ENCODE measurements at regions not wholly inside any gene's neighbourhood (a gene's known extent, or its start where the extent isn't known, plus 50 kb on each side); places are given as distances from the start of the nearest gene placed in this dataset.
A peak's percentile ranks its signal among the peaks of the same experiment; 100 is the strongest.

DNA sequence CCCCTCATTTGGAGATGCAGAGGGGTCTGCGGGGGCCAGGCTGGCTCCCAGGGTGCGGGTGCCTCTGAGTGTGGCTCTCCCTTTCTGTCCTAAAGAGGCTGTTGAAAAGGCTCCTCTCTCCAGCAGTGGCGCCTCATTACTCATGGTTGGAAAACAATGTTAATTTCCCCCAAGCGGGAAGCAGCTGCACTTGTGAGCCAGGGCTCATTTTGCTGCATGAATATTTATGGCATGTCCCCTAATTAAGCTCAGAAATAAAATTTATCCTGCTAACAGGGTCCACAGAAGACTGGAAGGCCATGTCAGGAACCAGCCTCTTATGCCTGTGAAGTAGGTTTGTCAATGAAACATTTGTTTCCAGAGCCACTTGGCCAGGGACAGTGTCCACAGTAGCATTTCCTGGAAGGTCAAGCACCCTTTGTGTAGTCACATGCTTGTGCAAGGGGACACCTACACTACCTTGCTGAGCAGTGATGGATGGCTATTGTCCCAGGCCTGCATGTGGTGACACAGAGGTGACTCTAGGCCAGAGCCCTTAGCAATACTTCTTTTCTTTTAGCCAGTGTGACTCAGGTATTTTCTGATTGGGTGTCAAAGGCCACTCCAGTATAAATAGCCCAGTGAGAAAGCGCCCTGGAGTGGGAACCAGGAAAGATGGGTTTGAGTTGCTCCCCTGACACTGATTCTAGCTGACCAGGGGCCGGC is 259.0 kb downstream of the FOXD2 start:
- Mint-ChIP-seq H3K4me1 (peaks cover 25% of the 10 kb centered on the region), H3K4me3 (no peak overlapping the region), H3K27ac (no peak overlapping the region), H3K27me3 (ENCODE audit: low read depth) (peaks cover 25% of the 10 kb centered on the region), H3K9me3 (no peaks in the 10 kb centered on the region), H3K36me3 (no peaks in the 10 kb centered on the region)
- DNase-seq (ENCODE audit: low spot score in 2 of 2, unreplicated experiment in 2 of 2): no peak
- TF ChIP-seq, protein P1, sequence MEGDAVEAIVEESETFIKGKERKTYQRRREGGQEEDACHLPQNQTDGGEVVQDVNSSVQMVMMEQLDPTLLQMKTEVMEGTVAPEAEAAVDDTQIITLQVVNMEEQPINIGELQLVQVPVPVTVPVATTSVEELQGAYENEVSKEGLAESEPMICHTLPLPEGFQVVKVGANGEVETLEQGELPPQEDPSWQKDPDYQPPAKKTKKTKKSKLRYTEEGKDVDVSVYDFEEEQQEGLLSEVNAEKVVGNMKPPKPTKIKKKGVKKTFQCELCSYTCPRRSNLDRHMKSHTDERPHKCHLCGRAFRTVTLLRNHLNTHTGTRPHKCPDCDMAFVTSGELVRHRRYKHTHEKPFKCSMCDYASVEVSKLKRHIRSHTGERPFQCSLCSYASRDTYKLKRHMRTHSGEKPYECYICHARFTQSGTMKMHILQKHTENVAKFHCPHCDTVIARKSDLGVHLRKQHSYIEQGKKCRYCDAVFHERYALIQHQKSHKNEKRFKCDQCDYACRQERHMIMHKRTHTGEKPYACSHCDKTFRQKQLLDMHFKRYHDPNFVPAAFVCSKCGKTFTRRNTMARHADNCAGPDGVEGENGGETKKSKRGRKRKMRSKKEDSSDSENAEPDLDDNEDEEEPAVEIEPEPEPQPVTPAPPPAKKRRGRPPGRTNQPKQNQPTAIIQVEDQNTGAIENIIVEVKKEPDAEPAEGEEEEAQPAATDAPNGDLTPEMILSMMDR (IDR thresholded peaks at IDR 0.05; ENCODE audit: unreplicated experiment): no peak

DNA sequence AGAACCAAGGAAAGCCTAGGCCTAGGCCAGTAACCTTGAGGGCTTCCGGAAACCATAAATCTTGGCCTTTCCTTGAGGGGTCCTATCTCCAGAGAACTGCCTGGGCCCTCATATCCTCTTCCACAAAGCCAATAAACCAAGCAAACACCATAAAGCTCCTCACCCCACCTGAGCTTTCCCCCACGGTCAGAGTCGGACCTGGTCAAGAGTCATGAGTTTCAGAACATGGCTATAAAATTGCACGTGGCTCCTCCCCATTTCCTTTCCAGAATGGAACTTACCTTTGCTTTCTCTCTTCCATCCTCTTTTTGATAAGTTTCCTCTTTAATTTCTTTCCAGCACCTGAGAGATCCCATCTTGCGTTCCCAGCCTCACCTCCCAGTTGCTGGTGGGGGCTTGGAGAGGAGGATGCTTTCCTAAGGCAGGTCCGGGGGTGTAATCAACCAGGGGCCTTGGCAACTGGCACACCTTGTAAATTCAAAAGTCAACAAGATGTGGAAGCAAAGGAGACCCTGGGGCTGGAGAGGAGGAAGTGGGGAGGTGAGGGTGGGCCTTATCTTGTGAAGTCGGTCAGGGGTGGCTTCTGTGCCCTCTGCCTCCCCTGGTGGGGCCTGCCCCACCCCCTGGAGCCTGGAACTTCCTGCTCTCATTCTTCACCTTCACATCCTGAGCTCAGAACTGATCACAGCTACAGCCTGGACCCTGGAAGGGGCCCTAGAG is 259.9 kb downstream of the FOXD2 start:
- TF ChIP-seq, protein P1 (IDR thresholded peaks at IDR 0.05; ENCODE audit: unreplicated experiment): no peak
- peaks cover 26% of the 10 kb centered on the region for H3K27me3 Mint-ChIP-seq (ENCODE audit: low read depth)
- H3K4me3 Mint-ChIP-seq: no peak overlapping the region
- H3K4me1 Mint-ChIP-seq: peaks cover 31% of the 10 kb centered on the region
- H3K36me3 Mint-ChIP-seq: no peaks in the 10 kb centered on the region
- no peaks in the 10 kb centered on the region for H3K9me3 Mint-ChIP-seq
- H3K27ac Mint-ChIP-seq: no peak overlapping the region
- no peak for DNase-seq (ENCODE audit: low spot score in 2 of 2, unreplicated experiment in 2 of 2)

DNA sequence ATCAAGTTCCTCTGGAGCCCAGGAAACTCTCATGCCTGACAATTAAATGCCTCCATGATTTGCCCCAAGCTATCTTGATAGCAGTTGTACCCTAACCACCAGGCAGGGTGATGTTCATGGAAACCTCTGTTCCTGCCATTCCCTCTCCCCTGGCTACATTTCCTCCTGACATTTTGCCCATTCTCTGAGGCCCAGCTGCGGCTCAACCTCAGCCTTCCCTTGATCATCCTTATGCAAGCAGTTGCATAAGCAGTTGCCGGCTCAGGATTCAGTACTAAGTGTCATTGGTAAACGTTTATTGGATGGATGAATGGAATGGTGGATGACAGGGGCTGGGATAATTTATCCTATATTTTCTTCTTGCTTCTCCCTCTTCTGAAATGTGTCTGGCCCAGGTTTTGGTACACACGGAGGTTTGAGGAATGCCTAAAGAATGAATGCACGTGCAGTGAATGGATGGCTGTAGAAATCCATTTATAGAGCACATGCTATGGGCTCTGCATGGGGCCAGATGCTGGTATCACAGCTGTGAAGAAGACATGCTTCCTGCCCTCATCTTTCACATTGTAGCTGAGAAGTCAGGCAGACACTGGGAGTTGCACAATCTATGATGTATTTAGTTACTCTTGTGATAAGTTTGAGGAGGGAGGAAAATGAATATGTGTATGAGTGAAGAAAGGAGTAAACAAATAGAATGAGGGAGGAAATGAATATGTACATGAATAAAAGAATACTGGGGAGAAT is 261.8 kb downstream of the FOXD2 start:
- TF ChIP-seq, protein P1 (IDR thresholded peaks at IDR 0.05; ENCODE audit: unreplicated experiment): no peak

DNA sequence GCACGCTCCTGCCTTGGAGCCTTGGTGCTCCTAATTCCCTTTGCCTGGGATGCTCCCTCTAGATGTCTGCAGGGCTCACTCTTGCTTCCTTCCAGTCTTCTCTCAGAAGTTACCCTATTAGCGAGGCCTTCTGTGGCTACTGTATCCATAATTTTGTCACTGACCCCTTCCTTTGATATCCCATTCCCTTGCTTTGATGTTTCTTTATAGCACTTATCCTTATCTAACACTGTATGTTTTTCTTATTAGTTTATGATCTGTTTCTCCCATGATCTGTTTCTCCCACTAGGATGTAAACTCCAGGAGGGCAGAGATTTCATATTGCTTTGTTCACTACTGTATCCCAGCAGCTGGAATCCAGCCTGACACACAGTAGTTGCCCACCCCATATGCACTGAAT is 263.4 kb downstream of the FOXD2 start:
- H3K36me3 Mint-ChIP-seq: no peaks in the 10 kb centered on the region
- H3K9me3 Mint-ChIP-seq: no peaks in the 10 kb centered on the region
- H3K27me3 Mint-ChIP-seq (ENCODE audit: low read depth): peaks cover 40% of the 10 kb centered on the region
- TF ChIP-seq, protein P1 (IDR thresholded peaks at IDR 0.05; ENCODE audit: unreplicated experiment): no peak
- peaks cover 41% of the 10 kb centered on the region for H3K4me1 Mint-ChIP-seq
- peak overlapping the region; percentile 44 for H3K27ac Mint-ChIP-seq
- no peak for DNase-seq (ENCODE audit: low spot score in 2 of 2, unreplicated experiment in 2 of 2)
- H3K4me3 Mint-ChIP-seq: no peak overlapping the region

More for the DNA sequence above, 261.8 kb downstream of the FOXD2 start:
- Mint-ChIP-seq H3K27me3 (ENCODE audit: low read depth) (peaks cover 24% of the 10 kb centered on the region), H3K36me3 (no peaks in the 10 kb centered on the region), H3K9me3 (no peaks in the 10 kb centered on the region), H3K4me1 (peaks cover 41% of the 10 kb centered on the region), H3K27ac (no peak overlapping the region), H3K4me3 (no peak overlapping the region)
- no peak for DNase-seq (ENCODE audit: low spot score in 2 of 2, unreplicated experiment in 2 of 2)

DNA sequence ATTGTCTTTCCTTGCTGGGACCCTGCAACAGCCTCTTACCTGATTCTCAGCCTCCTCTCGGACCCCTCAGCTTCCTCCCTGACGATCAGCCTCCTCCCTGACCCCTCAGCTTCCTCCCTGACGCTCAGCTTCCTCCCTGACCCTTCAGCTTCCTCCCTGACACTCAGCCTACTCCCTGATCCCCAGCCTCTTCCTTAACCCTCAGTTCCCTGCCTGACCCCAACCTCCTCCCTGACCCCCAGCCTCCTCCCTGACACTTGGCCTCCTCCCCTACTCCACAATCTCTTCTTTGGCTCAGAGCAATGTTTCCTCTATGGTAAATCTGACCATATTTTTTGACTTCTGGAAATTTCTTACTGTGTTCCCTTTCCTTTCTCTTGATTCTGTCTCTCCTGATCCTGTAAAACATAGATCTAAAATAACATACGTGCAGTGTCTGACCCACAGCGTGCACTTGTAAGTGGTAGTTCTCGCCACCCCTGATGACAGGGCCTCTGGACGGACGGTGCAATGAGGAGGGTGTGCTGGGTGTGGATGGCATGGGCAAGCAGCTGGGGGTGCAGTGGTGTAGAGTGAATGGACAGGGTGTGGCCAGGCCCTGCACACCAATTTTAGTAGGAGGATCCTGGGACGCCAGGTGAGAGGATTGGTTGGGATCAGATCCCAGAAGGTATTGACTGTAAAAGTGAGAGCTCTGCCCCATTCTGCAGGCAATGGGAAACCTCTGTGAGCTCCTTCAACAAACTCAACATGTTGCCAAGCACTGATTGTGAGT is 264.1 kb downstream of the FOXD2 start:
- no peak overlapping the region for H3K4me3 Mint-ChIP-seq
- no peaks in the 10 kb centered on the region for H3K9me3 Mint-ChIP-seq
- DNase-seq (ENCODE audit: low spot score in 2 of 2, unreplicated experiment in 2 of 2): no peak
- TF ChIP-seq, protein P1 (IDR thresholded peaks at IDR 0.05; ENCODE audit: unreplicated experiment): no peak
- H3K4me1 Mint-ChIP-seq: peaks cover 36% of the 10 kb centered on the region
- H3K36me3 Mint-ChIP-seq: no peaks in the 10 kb centered on the region
- no peak overlapping the region for H3K27ac Mint-ChIP-seq
- H3K27me3 Mint-ChIP-seq (ENCODE audit: low read depth): peaks cover 44% of the 10 kb centered on the region

All from mesothelial cell of epicardium (in vitro differentiated cells).